ENCODE measurements at regions not wholly inside any gene's neighbourhood (a gene's known extent, or its start where the extent isn't known, plus 50 kb on each side); places are given as distances from the start of the nearest gene placed in this dataset.
"Not testable (repeated sequence)": the region's sequence is repeated elsewhere in the genome, so short reads cannot be mapped to it uniquely, and the experiment has no call there.

DNA sequence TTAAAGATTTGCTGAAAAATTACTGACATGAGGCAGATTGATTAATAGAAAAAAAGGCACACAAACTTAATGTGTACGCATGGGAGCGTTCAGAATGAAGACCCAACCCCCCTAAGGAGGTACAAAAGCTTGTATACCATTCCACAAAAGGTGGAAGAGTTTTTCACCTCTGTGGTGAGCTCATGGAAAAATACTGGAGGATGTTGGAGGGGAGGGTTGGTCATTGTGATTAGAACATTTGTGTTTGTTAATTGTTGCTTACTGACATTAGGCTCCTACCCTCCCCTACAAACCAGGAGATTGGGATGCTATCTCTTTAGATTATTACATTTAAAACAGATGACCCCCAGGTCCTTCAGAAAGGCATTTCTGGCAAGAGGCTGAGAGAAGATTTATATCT lies 1973.3 kb downstream of the OLFM4 start:
- H3K27ac ChIP-seq (ENCODE audit: low read depth in 1 of 3, low read length in 2 of 3) = no peak overlapping the region
- DNase-seq (no peak), FAIRE-seq (no peak)
- no peak overlapping the region for H3K4me3 ChIP-seq (ENCODE audit: low read depth in 1 of 3, low read length in 3 of 3)
- H3K36me3 ChIP-seq (ENCODE audit: control insufficient read depth in 3 of 3, insufficient read depth in 2 of 3, low read depth in 1 of 3, low read length in 3 of 3) = no peaks in the 10 kb centered on the region
- H3K27me3 ChIP-seq (ENCODE audit: control insufficient read depth in 3 of 3, insufficient read depth in 3 of 3, low read length in 3 of 3) = no peaks in the 10 kb centered on the region
- no peaks in the 10 kb centered on the region for H3K4me1 ChIP-seq (ENCODE audit: control insufficient read depth in 3 of 3, insufficient read depth in 2 of 3, low read depth in 1 of 3, low read length in 2 of 3)
- WGBS, 3 donors = 65 to 83% (median 74%) methylated on average over 2 of the region's 2 CpGs
- no peaks in the 10 kb centered on the region for H3K9me3 ChIP-seq (ENCODE audit: control insufficient read depth in 2 of 2, insufficient read depth in 1 of 2, low read depth in 1 of 2, low read length in 1 of 2)

DNA sequence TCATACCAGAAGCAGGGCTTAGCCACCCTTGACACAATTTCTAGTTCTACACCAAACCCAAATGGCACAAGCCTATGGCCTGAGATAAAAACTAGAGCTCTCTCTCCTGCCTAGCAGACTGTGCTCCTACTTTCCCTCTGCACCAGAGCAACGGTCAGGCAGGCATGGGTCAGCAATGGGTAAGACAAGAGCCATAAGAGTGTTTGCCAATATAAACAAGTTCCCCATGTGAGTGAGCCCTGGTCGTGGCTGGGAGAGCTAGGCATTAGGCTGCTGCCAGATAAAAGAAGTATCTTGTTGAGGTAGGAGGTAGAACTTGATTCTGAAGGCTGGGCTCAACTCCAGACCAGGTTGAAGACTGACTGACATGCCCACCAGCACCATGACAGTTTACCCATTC lies 1979.1 kb downstream of the OLFM4 start:
- Histone ChIP-seq H3K27ac (ENCODE audit: low read depth in 1 of 3, low read length in 2 of 3) (no peak overlapping the region), H3K4me1 (ENCODE audit: control insufficient read depth in 3 of 3, insufficient read depth in 2 of 3, low read depth in 1 of 3, low read length in 2 of 3) (no peaks in the 10 kb centered on the region), H3K27me3 (ENCODE audit: control insufficient read depth in 3 of 3, insufficient read depth in 3 of 3, low read length in 3 of 3) (no peaks in the 10 kb centered on the region), H3K9me3 (ENCODE audit: control insufficient read depth in 2 of 2, insufficient read depth in 1 of 2, low read depth in 1 of 2, low read length in 1 of 2) (peaks cover 0 to 4% of the 10 kb centered on the region in 2 donors), H3K36me3 (ENCODE audit: control insufficient read depth in 3 of 3, insufficient read depth in 2 of 3, low read depth in 1 of 3, low read length in 3 of 3) (no peaks in the 10 kb centered on the region), H3K4me3 (ENCODE audit: low read depth in 1 of 3, low read length in 3 of 3) (no peak overlapping the region)
- no peak for FAIRE-seq
- no peak for DNase-seq
- WGBS, 3 donors = 11 to 40% (median 11%) methylated on average over 2 of the region's 2 CpGs

GRCh38 chr13:55013051-55013450 lies 1984.4 kb downstream of the OLFM4 start:
- Histone ChIP-seq H3K4me3 (ENCODE audit: low read depth in 1 of 3, low read length in 3 of 3) (no peak overlapping the region), H3K36me3 (ENCODE audit: control insufficient read depth in 3 of 3, insufficient read depth in 2 of 3, low read depth in 1 of 3, low read length in 3 of 3) (no peaks in the 10 kb centered on the region), H3K27ac (ENCODE audit: low read depth in 1 of 3, low read length in 2 of 3) (no peak overlapping the region), H3K9me3 (ENCODE audit: control insufficient read depth in 2 of 2, insufficient read depth in 1 of 2, low read depth in 1 of 2, low read length in 1 of 2) (no peaks in the 10 kb centered on the region), H3K27me3 (ENCODE audit: control insufficient read depth in 3 of 3, insufficient read depth in 3 of 3, low read length in 3 of 3) (no peaks in the 10 kb centered on the region), H3K4me1 (ENCODE audit: control insufficient read depth in 3 of 3, insufficient read depth in 2 of 3, low read depth in 1 of 3, low read length in 2 of 3) (no peaks in the 10 kb centered on the region)
- FAIRE-seq = no peak
- no peak for DNase-seq
- 59 to 75% (median 62%) methylated on average over 4 of the region's 4 CpGs for WGBS, 3 donors

GRCh38 chr13:55029280-55029679 lies 2000.7 kb downstream of the OLFM4 start:
- Histone ChIP-seq H3K4me3 (ENCODE audit: low read depth in 1 of 3, low read length in 3 of 3) (no peak overlapping the region), H3K36me3 (ENCODE audit: control insufficient read depth in 3 of 3, insufficient read depth in 2 of 3, low read depth in 1 of 3, low read length in 3 of 3) (no peaks in the 10 kb centered on the region), H3K9me3 (ENCODE audit: control insufficient read depth in 2 of 2, insufficient read depth in 1 of 2, low read depth in 1 of 2, low read length in 1 of 2) (peaks cover 0 to 13% of the 10 kb centered on the region in 2 donors), H3K4me1 (ENCODE audit: control insufficient read depth in 3 of 3, insufficient read depth in 2 of 3, low read depth in 1 of 3, low read length in 2 of 3) (no peaks in the 10 kb centered on the region), H3K27ac (ENCODE audit: low read depth in 1 of 3, low read length in 2 of 3) (no peak overlapping the region), H3K27me3 (ENCODE audit: control insufficient read depth in 3 of 3, insufficient read depth in 3 of 3, low read length in 3 of 3) (no peaks in the 10 kb centered on the region)
- DNase-seq = no peak
- 83 to 88% (median 86%) methylated on average over 2 of the region's 2 CpGs for WGBS, 3 donors
- no peak for FAIRE-seq

DNA sequence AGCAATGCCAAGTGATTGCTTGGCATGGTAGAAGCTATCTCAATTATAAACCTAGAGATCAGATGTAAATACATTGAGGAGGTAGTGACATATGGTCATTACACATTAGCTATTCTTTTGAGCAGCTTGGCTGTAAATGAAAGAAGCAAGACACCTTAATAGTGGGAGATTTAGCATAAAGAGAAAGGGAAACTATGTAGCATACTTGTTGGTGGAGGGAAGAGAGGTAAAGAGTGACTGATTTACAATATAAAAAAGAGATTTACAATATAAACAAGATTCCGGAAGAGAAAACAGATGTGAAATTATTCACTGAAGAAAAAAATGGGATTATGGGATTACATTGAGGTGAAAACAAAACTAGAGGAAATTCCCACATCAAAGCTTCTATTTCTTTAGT lies 2009.6 kb downstream of the OLFM4 start:
- no peaks in the 10 kb centered on the region for H3K9me3 ChIP-seq (ENCODE audit: control insufficient read depth in 2 of 2, insufficient read depth in 1 of 2, low read depth in 1 of 2, low read length in 1 of 2)
- 53 to 81% (median 73%) methylated on average over 1 of the region's 1 CpG for WGBS, 3 donors
- FAIRE-seq (no peak), DNase-seq (no peak)
- H3K27me3 ChIP-seq (ENCODE audit: control insufficient read depth in 3 of 3, insufficient read depth in 3 of 3, low read length in 3 of 3) = no peaks in the 10 kb centered on the region
- H3K4me3 ChIP-seq (ENCODE audit: low read depth in 1 of 3, low read length in 3 of 3) = no peak overlapping the region
- H3K4me1 ChIP-seq (ENCODE audit: control insufficient read depth in 3 of 3, insufficient read depth in 2 of 3, low read depth in 1 of 3, low read length in 2 of 3) = no peaks in the 10 kb centered on the region
- no peaks in the 10 kb centered on the region for H3K36me3 ChIP-seq (ENCODE audit: control insufficient read depth in 3 of 3, insufficient read depth in 2 of 3, low read depth in 1 of 3, low read length in 3 of 3)
- H3K27ac ChIP-seq (ENCODE audit: low read depth in 1 of 3, low read length in 2 of 3) = no peak overlapping the region

DNA sequence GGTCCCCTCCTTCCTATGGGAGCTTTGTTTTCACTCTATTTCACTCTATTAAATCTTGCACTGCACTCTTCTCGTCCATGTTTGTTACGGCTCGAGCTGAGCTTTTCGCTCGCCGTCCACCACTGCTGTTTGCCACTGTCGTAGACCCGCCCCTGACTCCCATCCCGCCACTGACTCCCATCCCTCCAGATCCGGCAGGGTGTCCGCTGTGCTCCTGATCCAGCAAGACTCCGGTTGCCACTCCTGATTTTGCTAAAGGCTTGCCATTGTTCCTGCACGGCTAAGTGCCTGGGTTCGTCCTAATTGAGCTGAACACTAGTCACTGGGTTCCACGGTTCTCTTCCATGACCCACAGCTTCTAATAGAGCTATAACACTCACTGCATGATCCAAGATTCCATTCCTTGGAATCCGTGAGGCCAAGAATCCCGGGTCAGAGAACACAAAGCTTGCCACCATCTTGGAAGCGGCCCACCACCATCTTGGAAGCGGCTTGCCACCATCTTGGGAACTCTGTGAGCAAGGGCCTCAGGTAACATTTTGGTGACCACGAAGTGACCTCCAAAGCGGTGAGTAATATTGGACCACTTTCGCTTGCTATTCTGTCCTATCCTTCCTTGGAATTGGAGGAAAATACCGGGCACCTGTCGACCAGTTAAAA lies 2025.4 kb downstream of the OLFM4 start:
- not testable (repeated sequence) for H3K4me3 ChIP-seq (ENCODE audit: low read depth in 1 of 3, low read length in 3 of 3); H3K27ac ChIP-seq (ENCODE audit: low read depth in 1 of 3, low read length in 2 of 3); H3K9me3 ChIP-seq (ENCODE audit: control insufficient read depth in 2 of 2, insufficient read depth in 1 of 2, low read depth in 1 of 2, low read length in 1 of 2); FAIRE-seq; H3K4me1 ChIP-seq (ENCODE audit: control insufficient read depth in 3 of 3, insufficient read depth in 2 of 3, low read depth in 1 of 3, low read length in 2 of 3); H3K27me3 ChIP-seq (ENCODE audit: control insufficient read depth in 3 of 3, insufficient read depth in 3 of 3, low read length in 3 of 3); DNase-seq; H3K36me3 ChIP-seq (ENCODE audit: control insufficient read depth in 3 of 3, insufficient read depth in 2 of 3, low read depth in 1 of 3, low read length in 3 of 3)
- WGBS, 3 donors = 88 to 93% (median 92%) methylated on average over 20 to 24 of the region's 24 CpGs

DNA sequence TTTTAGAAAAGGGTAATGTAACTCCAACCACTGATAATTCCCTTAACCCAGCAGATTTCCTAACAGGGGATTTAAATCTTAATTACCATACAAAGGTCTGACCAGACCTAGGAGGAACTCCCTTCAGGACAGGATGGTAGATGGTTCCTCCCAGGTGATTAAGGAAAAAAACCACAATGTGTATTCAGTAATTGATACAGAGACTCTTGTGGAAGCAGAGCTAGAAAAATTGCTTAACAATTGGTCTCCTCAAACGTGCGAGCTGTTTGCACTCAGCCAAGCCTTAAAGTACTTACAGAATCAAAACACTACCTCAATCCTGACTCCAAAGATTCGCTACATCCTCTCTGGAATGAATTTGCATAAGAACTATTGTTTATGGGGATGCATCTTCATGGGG lies 2027.1 kb downstream of the OLFM4 start:
- not testable (repeated sequence) for DNase-seq; H3K27ac ChIP-seq (ENCODE audit: low read depth in 1 of 3, low read length in 2 of 3); H3K27me3 ChIP-seq (ENCODE audit: control insufficient read depth in 3 of 3, insufficient read depth in 3 of 3, low read length in 3 of 3); H3K36me3 ChIP-seq (ENCODE audit: control insufficient read depth in 3 of 3, insufficient read depth in 2 of 3, low read depth in 1 of 3, low read length in 3 of 3); FAIRE-seq; H3K9me3 ChIP-seq (ENCODE audit: control insufficient read depth in 2 of 2, insufficient read depth in 1 of 2, low read depth in 1 of 2, low read length in 1 of 2); H3K4me3 ChIP-seq (ENCODE audit: low read depth in 1 of 3, low read length in 3 of 3); H3K4me1 ChIP-seq (ENCODE audit: control insufficient read depth in 3 of 3, insufficient read depth in 2 of 3, low read depth in 1 of 3, low read length in 2 of 3)
- 70 to 81% (median 74%) methylated on average over 3 of the region's 3 CpGs for WGBS, 3 donors

DNA sequence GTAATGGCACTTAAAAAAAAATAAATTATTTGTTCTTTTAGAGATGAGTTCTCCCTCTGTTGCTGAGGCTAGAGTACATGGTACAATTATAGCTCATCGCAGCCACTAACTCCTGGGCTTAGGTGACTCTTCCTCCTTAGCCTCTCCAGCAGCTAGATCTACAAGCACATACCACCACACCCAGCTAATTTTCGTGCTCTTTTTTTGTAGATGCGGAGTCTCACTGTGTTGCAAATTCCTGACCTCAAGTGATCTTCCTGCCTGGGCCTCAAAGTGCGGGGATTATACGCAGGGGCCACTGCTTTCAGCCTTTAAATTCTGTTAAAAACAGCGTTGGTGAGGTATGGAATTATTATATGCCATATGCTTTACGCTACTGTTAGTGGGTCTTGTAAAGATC lies 2034.0 kb downstream of the OLFM4 start:
- H3K27me3 ChIP-seq (ENCODE audit: control insufficient read depth in 3 of 3, insufficient read depth in 3 of 3, low read length in 3 of 3) = no peaks in the 10 kb centered on the region
- H3K36me3 ChIP-seq (ENCODE audit: control insufficient read depth in 3 of 3, insufficient read depth in 2 of 3, low read depth in 1 of 3, low read length in 3 of 3) = no peaks in the 10 kb centered on the region
- no peak overlapping the region for H3K4me3 ChIP-seq (ENCODE audit: low read depth in 1 of 3, low read length in 3 of 3)
- no peaks in the 10 kb centered on the region for H3K9me3 ChIP-seq (ENCODE audit: control insufficient read depth in 2 of 2, insufficient read depth in 1 of 2, low read depth in 1 of 2, low read length in 1 of 2)
- 84 to 90% (median 86%) methylated on average over 7 of the region's 7 CpGs for WGBS, 3 donors
- H3K4me1 ChIP-seq (ENCODE audit: control insufficient read depth in 3 of 3, insufficient read depth in 2 of 3, low read depth in 1 of 3, low read length in 2 of 3) = no peaks in the 10 kb centered on the region
- no peak overlapping the region for H3K27ac ChIP-seq (ENCODE audit: low read depth in 1 of 3, low read length in 2 of 3)
- FAIRE-seq = no peak
- no peak for DNase-seq

GRCh38 chr13:55067946-55068345 lies 2039.3 kb downstream of the OLFM4 start:
- H3K4me3 ChIP-seq (ENCODE audit: low read depth in 1 of 3, low read length in 3 of 3) = no peak overlapping the region
- DNase-seq (no peak), FAIRE-seq (no peak)
- no peaks in the 10 kb centered on the region for H3K4me1 ChIP-seq (ENCODE audit: control insufficient read depth in 3 of 3, insufficient read depth in 2 of 3, low read depth in 1 of 3, low read length in 2 of 3)
- H3K27ac ChIP-seq (ENCODE audit: low read depth in 1 of 3, low read length in 2 of 3) = no peak overlapping the region
- no peaks in the 10 kb centered on the region for H3K27me3 ChIP-seq (ENCODE audit: control insufficient read depth in 3 of 3, insufficient read depth in 3 of 3, low read length in 3 of 3)
- H3K9me3 ChIP-seq (ENCODE audit: control insufficient read depth in 2 of 2, insufficient read depth in 1 of 2, low read depth in 1 of 2, low read length in 1 of 2) = no peaks in the 10 kb centered on the region
- no peaks in the 10 kb centered on the region for H3K36me3 ChIP-seq (ENCODE audit: control insufficient read depth in 3 of 3, insufficient read depth in 2 of 3, low read depth in 1 of 3, low read length in 3 of 3)
- 62 to 91% (median 70%) methylated on average over 1 of the region's 1 CpG for whole genome bisulfite sequencing, 3 donors
